ENCODE measurements at regions not wholly inside any gene's neighbourhood (a gene's known extent, or its start where the extent isn't known, plus 50 kb on each side); places are given as distances from the start of the nearest gene placed in this dataset.

DNA sequence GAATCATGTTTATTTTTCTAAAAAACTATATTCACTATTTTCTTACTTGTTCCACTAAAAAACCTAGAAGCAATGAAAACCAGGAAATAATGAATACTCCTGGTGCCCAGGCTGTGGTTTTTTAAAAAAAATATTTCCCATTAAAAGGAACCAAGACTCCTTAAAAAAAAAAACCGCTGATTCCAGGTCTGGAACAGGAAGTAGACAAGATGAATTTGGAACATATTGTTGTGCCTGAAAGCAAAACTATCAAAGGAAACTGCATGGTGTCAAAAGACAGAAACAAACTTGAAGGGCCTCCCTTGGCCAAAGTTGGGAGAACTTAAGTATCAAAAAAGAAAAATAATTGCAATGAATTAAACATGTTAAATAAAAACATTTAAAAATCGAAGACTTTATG, 245.3 kb upstream of the P2RY1 start:
- TF ChIP-seq, protein P1, sequence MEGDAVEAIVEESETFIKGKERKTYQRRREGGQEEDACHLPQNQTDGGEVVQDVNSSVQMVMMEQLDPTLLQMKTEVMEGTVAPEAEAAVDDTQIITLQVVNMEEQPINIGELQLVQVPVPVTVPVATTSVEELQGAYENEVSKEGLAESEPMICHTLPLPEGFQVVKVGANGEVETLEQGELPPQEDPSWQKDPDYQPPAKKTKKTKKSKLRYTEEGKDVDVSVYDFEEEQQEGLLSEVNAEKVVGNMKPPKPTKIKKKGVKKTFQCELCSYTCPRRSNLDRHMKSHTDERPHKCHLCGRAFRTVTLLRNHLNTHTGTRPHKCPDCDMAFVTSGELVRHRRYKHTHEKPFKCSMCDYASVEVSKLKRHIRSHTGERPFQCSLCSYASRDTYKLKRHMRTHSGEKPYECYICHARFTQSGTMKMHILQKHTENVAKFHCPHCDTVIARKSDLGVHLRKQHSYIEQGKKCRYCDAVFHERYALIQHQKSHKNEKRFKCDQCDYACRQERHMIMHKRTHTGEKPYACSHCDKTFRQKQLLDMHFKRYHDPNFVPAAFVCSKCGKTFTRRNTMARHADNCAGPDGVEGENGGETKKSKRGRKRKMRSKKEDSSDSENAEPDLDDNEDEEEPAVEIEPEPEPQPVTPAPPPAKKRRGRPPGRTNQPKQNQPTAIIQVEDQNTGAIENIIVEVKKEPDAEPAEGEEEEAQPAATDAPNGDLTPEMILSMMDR (IDR thresholded peaks at IDR 0.05): no peak
- no peak for TF ChIP-seq POLR2A (IDR thresholded peaks at IDR 0.05)

All from lower leg skin (tissue), 3 donors.